ENCODE measurements at regions not wholly inside any gene's neighbourhood (a gene's known extent, or its start where the extent isn't known, plus 50 kb on each side); places are given as distances from the start of the nearest gene placed in this dataset.

DNA sequence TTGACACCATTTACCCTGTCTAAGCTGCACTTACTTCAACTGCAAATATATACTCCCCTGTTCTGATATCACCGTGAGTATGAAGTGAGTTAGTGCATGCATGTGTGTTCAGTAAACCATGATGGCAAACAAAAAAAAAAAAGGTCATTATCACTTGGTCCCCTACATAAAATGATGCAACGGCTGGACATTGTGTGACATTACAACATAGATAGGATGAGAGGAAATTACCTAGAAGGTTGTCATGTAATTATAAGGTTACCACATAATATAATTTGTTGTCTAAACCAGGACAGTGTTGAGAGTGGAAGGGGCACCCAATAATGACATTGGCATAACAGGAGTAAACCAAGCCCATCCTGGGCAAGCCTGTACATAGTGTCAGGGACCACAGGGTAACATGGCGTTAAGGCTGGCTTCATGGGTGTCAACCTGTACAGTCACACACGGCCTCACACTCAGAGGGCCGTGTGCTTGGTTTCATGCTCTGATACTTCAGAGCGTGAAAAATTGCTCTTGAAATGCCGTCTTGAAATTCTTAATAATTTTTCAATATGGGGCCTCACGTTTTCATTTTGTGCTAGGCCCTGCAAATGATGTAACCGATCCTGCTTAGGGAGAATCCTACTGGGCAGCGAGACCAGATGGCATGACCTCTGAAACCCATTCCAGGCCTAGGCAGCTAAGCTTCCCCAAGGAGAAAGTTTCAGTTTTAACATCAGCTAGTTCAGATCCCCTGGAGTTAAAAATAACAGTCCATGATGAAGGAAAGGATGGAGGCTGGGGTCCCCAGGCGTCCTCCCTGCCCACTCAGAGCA lies 106.1 kb downstream of the AXIN2 start:
- TF ChIP-seq, protein P1, sequence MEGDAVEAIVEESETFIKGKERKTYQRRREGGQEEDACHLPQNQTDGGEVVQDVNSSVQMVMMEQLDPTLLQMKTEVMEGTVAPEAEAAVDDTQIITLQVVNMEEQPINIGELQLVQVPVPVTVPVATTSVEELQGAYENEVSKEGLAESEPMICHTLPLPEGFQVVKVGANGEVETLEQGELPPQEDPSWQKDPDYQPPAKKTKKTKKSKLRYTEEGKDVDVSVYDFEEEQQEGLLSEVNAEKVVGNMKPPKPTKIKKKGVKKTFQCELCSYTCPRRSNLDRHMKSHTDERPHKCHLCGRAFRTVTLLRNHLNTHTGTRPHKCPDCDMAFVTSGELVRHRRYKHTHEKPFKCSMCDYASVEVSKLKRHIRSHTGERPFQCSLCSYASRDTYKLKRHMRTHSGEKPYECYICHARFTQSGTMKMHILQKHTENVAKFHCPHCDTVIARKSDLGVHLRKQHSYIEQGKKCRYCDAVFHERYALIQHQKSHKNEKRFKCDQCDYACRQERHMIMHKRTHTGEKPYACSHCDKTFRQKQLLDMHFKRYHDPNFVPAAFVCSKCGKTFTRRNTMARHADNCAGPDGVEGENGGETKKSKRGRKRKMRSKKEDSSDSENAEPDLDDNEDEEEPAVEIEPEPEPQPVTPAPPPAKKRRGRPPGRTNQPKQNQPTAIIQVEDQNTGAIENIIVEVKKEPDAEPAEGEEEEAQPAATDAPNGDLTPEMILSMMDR (IDR thresholded peaks at IDR 0.05): no peak
- no peak for TF ChIP-seq ZFX (IDR thresholded peaks at IDR 0.05; ENCODE audit: borderline replicate concordance)

All from 22Rv1 (cell line).